Mesendoderm (in vitro differentiated cells): ENCODE measurements at regions not wholly inside any gene's neighbourhood (a gene's known extent, or its start where the extent isn't known, plus 50 kb on each side); places are given as distances from the start of the nearest gene placed in this dataset.

Experiments used
- DNase-seq: peaks from one replicate; pipeline ENCODE4 v3.0.0; 2013
- H2AK5ac ChIP-seq: 2 replicates; pipeline ENCODE4 v1.6.1; 2013; ENCODE audit warnings: low read length, inconsistent platforms
- H2BK120ac ChIP-seq: 2 replicates; pipeline ENCODE4 v1.6.1; 2013; ENCODE audit warnings: low read depth, mild to moderate bottlenecking, low read length, moderate library complexity, mixed read lengths
- H2BK15ac ChIP-seq: replicated peaks from 2 replicates; pipeline ENCODE4 v1.6.1; 2013; ENCODE audit warnings: low read depth, mild to moderate bottlenecking, moderate library complexity
- H2BK5ac ChIP-seq: 2 replicates; pipeline ENCODE4 v1.6.1; 2013; ENCODE audit warnings: low read length, inconsistent platforms
- H3K18ac ChIP-seq: 2 replicates; pipeline ENCODE4 v1.6.1; 2013; ENCODE audit warnings: mild to moderate bottlenecking, low read length, mixed read lengths
- H3K23ac ChIP-seq: one replicate; pipeline ENCODE4 v1.6.1; 2013; ENCODE audit warnings: low read length
- H3K27ac ChIP-seq: 2 replicates; pipeline ENCODE4 v1.5.1; 2013; ENCODE audit warnings: low read depth, mild to moderate bottlenecking, inconsistent platforms, low read length, moderate library complexity
- H3K27me3 ChIP-seq: 2 replicates; pipeline ENCODE4 v1.6.1; 2013; ENCODE audit warnings: low read length, control low read depth, mild to moderate bottlenecking, inconsistent platforms; ENCODE audit not compliant: insufficient read depth, poor library complexity
- H3K36me3 ChIP-seq: 2 replicates; pipeline ENCODE4 v1.6.1; 2013; ENCODE audit warnings: low read length, inconsistent platforms; ENCODE audit not compliant: control insufficient read depth, insufficient read depth
- H3K4ac ChIP-seq: one replicate; pipeline ENCODE4 v1.6.1; 2013; ENCODE audit warnings: low read depth, mild to moderate bottlenecking, low read length, moderate library complexity
- H3K4me1 ChIP-seq: 2 replicates; pipeline ENCODE4 v1.6.1; 2013; ENCODE audit warnings: low read depth, low read length, inconsistent platforms; ENCODE audit not compliant: control insufficient read depth
- H3K4me2 ChIP-seq: 2 replicates; pipeline ENCODE4 v1.6.1; 2013; ENCODE audit warnings: low read length
- H3K4me3 ChIP-seq: 2 replicates; pipeline ENCODE4 v1.5.1; 2013; ENCODE audit warnings: mild to moderate bottlenecking, low read length
- H3K56ac ChIP-seq: one replicate; pipeline ENCODE4 v1.6.1; 2013; ENCODE audit warnings: low read length
- H3K79me1 ChIP-seq: 2 replicates; pipeline ENCODE4 v1.6.1; 2013; ENCODE audit warnings: low read length, inconsistent platforms
- H3K79me2 ChIP-seq: 2 replicates; pipeline ENCODE4 v1.6.1; 2013; ENCODE audit warnings: mild to moderate bottlenecking, low read length; ENCODE audit not compliant: control insufficient read depth, insufficient read depth
- H3K9ac ChIP-seq: 2 replicates; pipeline ENCODE4 v1.6.1; 2013; ENCODE audit warnings: low read length, inconsistent platforms
- H4K5ac ChIP-seq: one replicate; pipeline ENCODE4 v1.6.1; 2013; ENCODE audit warnings: low read length
- H4K8ac ChIP-seq: one replicate; pipeline ENCODE4 v1.6.1; 2013; ENCODE audit warnings: low read depth, mild to moderate bottlenecking, control low read depth, low read length, moderate library complexity
- WGBS: extraction: QIAGEN DNeasy Blood & Tissue Kit; methylation state at CpG from one replicate; pipeline ENCODE4 v1.1.7; 2013; ENCODE audit warnings: low lambda C conversion rate, missing lambda C conversion rate; ENCODE audit not compliant: insufficient coverage; ENCODE audit errors: extremely low coverage; 5-methylcytosine and 5-hydroxymethylcytosine counted together

GRCh38 chr4:102437111-102437510 lies 64.0 kb upstream of the NFKB1 start:
- H3K27me3 ChIP-seq: no peaks in the 10 kb centered on the region
- no peak overlapping the region for H4K8ac ChIP-seq
- no peak overlapping the region for H3K4me3 ChIP-seq
- H2BK5ac ChIP-seq: no peak overlapping the region
- no peak overlapping the region for H2BK15ac ChIP-seq
- H3K18ac ChIP-seq: no peak overlapping the region
- DNase-seq: no peak
- H3K36me3 ChIP-seq: no peaks in the 10 kb centered on the region
- no peak overlapping the region for H3K9ac ChIP-seq
- H3K4me1 ChIP-seq: no peaks in the 10 kb centered on the region
- no peak overlapping the region for H3K23ac ChIP-seq
- H4K5ac ChIP-seq: no peak overlapping the region
- WGBS: no CpG with 5 or more reads among the region's 3 CpGs
- H3K56ac ChIP-seq: no peak overlapping the region
- no peak overlapping the region for H2BK120ac ChIP-seq
- H3K79me2 ChIP-seq: no peaks in the 10 kb centered on the region
- no peaks in the 10 kb centered on the region for H3K79me1 ChIP-seq
- H3K27ac ChIP-seq: no peak overlapping the region
- H3K4me2 ChIP-seq: no peak overlapping the region
- no peak overlapping the region for H3K4ac ChIP-seq
- H2AK5ac ChIP-seq: no peak overlapping the region

DNA sequence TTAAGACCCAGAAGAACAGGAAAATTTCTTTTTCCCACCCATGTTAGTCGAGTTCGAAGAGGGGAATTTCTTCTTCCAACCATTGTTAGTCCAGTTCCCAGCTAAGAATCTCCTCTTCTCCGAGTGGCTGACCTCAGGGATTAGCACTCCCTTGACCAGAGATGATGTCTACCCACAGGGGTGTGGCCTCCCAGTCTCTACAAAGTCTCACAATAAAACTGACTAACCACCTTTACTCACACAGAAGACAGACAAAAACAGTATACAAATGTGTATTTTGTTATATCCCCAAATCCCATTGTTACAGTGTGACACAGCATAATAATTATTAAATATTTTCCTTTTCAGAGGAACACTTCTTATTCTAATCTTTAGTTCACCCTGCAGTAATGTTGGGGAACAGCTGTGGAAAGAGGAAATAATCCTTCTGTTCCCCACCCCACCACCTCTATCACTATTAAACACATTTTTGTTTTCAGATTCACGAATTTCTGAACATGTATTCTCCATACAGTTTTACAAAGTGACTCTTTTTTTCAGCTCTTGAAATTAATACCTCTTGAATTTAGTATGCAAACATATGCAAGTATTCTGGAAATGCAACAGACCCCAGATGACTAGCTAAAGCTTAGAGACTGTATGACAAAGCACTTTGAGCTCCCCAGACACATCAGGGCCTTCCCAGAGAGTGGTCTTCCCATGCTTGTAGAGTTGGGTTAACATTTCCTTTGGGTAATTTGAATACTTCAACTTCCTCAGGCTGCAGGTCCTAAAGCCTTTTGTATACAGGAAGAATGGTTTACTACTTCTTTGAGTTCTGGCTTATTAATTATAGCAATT lies 62.5 kb upstream of the NFKB1 start:
- no peak overlapping the region for H2BK120ac ChIP-seq
- peak; percentile 54 for DNase-seq
- H3K27me3 ChIP-seq: no peaks in the 10 kb centered on the region
- no peak overlapping the region for H3K9ac ChIP-seq
- no peaks in the 10 kb centered on the region for H3K79me1 ChIP-seq
- H3K79me2 ChIP-seq: no peaks in the 10 kb centered on the region
- WGBS: no CpG with 5 or more reads among the region's 4 CpGs
- no peak overlapping the region for H3K27ac ChIP-seq
- no peak overlapping the region for H3K4me3 ChIP-seq
- peak overlapping the region; percentile 57 for H4K8ac ChIP-seq
- no peak overlapping the region for H2BK15ac ChIP-seq
- H3K4ac ChIP-seq: no peak overlapping the region
- H3K56ac ChIP-seq: no peak overlapping the region
- H4K5ac ChIP-seq: no peak overlapping the region
- H3K36me3 ChIP-seq: no peaks in the 10 kb centered on the region
- H3K4me1 ChIP-seq: no peaks in the 10 kb centered on the region
- H3K4me2 ChIP-seq: no peak overlapping the region
- no peak overlapping the region for H2BK5ac ChIP-seq
- H2AK5ac ChIP-seq: no peak overlapping the region
- no peak overlapping the region for H3K18ac ChIP-seq
- H3K23ac ChIP-seq: no peak overlapping the region

DNA sequence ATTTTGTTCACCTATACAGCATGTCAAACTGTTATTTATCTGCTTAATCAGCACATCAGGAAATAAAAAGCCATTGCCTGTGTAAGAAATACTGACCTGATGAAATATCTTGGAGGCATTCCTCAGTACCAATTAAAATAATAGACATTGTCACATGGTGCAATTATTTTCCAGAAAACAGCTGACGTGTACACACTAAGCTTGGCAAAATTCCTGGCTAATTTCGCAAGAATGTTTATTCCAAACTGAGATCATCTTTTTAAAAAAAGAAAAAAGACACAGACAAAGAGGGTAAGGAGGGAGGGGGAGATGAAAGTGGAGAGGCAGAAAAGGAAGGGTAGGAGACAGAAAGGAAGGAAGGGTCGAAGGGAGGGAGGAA lies 61.9 kb upstream of the NFKB1 start:
- Histone ChIP-seq H2BK15ac (no peak overlapping the region), H3K18ac (no peak overlapping the region), H3K4me2 (no peak overlapping the region), H3K4me1 (no peaks in the 10 kb centered on the region), H3K27me3 (no peaks in the 10 kb centered on the region), H3K36me3 (no peaks in the 10 kb centered on the region), H3K9ac (no peak overlapping the region), H4K5ac (no peak overlapping the region), H3K27ac (no peak overlapping the region), H3K56ac (no peak overlapping the region), H4K8ac (no peak overlapping the region), H3K79me2 (no peaks in the 10 kb centered on the region), H2BK5ac (no peak overlapping the region), H3K79me1 (no peaks in the 10 kb centered on the region), H3K23ac (no peak overlapping the region), H2AK5ac (no peak overlapping the region), H3K4me3 (no peak overlapping the region), H3K4ac (no peak overlapping the region), H2BK120ac (no peak overlapping the region)
- no peak for DNase-seq
- WGBS: no CpG with 5 or more reads among the region's 3 CpGs

- Histone ChIP-seq H3K56ac (no peak overlapping the region), H3K79me2 (no peaks in the 10 kb centered on the region), H4K5ac (no peak overlapping the region), H3K4ac (no peak overlapping the region), H3K18ac (no peak overlapping the region), H2BK15ac (no peak overlapping the region), H4K8ac (no peak overlapping the region), H2BK5ac (no peak overlapping the region), H3K4me2 (no peak overlapping the region), H3K23ac (no peak overlapping the region), H2BK120ac (no peak overlapping the region), H2AK5ac (no peak overlapping the region), H3K79me1 (no peaks in the 10 kb centered on the region), H3K4me1 (no peaks in the 10 kb centered on the region), H3K36me3 (no peaks in the 10 kb centered on the region), H3K9ac (no peak overlapping the region), H3K27me3 (no peaks in the 10 kb centered on the region), H3K27ac (no peak overlapping the region), H3K4me3 (no peak overlapping the region)
- DNase-seq: no peak
Measured at GRCh38 chr4:102439812-102440211, 61.3 kb upstream of the NFKB1 start.

DNA sequence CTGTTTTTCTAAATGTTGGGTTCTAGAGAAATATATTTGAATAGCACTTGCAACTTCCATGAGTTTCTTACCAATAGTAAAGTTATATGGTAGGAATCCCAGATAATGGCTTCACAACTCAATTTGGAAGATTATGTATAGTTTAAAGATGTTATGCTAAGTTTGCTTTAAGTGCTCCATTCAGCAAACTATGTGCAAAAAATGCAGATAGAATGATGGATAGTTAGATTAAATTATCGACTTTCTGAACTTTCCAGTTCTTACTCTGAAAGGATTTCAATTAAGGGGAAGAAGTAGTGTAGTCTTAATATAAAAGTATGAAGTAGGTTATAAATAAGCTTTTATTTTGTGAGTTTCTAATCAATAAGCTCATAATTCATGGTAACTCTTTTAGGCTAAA lies 60.7 kb upstream of the NFKB1 start:
- Histone ChIP-seq H2BK120ac (no peak overlapping the region), H3K18ac (no peak overlapping the region), H3K36me3 (no peaks in the 10 kb centered on the region), H3K4ac (no peak overlapping the region), H3K27me3 (no peaks in the 10 kb centered on the region), H3K27ac (no peak overlapping the region), H4K8ac (no peak overlapping the region), H2BK5ac (no peak overlapping the region), H3K4me1 (no peaks in the 10 kb centered on the region), H3K4me2 (no peak overlapping the region), H4K5ac (no peak overlapping the region), H3K9ac (no peak overlapping the region), H3K56ac (no peak overlapping the region), H3K79me2 (no peaks in the 10 kb centered on the region), H2BK15ac (no peak overlapping the region), H3K79me1 (no peaks in the 10 kb centered on the region), H2AK5ac (no peak overlapping the region), H3K23ac (no peak overlapping the region), H3K4me3 (no peak overlapping the region)
- WGBS: no CpG with 5 or more reads among the region's 1 CpG
- DNase-seq: no peak
